ENCODE measurements at regions not wholly inside any gene's neighbourhood (a gene's known extent, or its start where the extent isn't known, plus 50 kb on each side); places are given as distances from the start of the nearest gene placed in this dataset.

DNA sequence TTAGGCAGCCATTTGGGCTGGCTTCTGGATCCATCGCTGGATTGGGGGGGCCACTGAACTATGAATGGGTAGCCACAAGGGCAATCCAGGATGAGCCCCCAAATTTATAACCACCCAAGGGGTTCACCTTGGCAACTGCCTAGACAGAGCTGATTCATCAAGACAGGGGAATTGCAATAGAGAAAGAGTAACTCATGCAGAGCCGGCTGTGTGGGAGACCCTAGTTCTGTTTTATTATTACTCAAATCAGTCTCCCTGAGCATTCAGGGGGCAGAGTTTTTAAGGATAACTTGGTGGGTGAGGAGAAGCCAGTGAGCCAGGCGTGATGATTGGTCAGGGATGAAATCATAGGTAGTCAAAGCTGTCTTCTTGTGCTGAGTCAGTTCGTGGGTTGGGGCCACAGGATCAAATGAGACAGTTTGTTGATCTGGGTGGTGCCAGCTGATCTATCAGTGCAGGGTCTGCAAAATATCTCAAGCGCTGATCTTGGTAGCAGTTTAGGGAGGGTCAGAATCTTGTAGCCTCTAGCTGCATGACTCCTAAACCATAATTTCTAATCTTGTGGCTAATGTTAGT is 57.9 kb downstream of the DNAJB9 start:
- Histone ChIP-seq H3K4me3 (replicated peaks; ENCODE audit: low read depth, low read length) (no peak overlapping the region), H3K36me3 (ENCODE audit: control insufficient read depth, insufficient read depth, low read length) (no peaks in the 10 kb centered on the region), H3K27me3 (replicated peaks; ENCODE audit: control insufficient read depth, insufficient read depth, low read length) (peaks cover 1% of the 10 kb centered on the region)
- TF ChIP-seq, protein P1, sequence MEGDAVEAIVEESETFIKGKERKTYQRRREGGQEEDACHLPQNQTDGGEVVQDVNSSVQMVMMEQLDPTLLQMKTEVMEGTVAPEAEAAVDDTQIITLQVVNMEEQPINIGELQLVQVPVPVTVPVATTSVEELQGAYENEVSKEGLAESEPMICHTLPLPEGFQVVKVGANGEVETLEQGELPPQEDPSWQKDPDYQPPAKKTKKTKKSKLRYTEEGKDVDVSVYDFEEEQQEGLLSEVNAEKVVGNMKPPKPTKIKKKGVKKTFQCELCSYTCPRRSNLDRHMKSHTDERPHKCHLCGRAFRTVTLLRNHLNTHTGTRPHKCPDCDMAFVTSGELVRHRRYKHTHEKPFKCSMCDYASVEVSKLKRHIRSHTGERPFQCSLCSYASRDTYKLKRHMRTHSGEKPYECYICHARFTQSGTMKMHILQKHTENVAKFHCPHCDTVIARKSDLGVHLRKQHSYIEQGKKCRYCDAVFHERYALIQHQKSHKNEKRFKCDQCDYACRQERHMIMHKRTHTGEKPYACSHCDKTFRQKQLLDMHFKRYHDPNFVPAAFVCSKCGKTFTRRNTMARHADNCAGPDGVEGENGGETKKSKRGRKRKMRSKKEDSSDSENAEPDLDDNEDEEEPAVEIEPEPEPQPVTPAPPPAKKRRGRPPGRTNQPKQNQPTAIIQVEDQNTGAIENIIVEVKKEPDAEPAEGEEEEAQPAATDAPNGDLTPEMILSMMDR (IDR thresholded peaks at IDR 0.05; ENCODE audit: insufficient read depth, low read length, poor library complexity, severe bottlenecking) = no peak
- no peak for DNase-seq (ENCODE audit: extremely low read depth, insufficient read length)

DNA sequence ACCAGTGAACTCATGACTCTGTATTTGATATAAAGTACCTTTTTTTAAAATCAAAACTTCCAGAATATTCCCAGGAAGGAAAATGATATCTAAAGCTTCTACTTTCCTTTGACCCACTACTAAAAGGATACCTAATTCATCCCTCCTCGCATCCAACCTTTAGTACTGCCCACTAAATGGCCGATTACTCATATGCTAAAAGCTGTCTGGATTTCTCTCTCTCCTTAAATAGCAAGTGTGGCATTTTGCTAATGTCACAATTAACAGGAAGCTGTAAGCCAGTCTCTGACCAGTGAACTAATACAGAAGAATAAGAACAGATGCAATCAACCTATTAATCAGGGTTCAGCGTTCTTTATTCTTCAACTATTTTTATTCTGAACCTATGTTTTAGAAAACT is 59.0 kb downstream of the DNAJB9 start:
- TF ChIP-seq, protein P1 (IDR thresholded peaks at IDR 0.05; ENCODE audit: insufficient read depth, low read length, poor library complexity, severe bottlenecking) = no peak

DNA sequence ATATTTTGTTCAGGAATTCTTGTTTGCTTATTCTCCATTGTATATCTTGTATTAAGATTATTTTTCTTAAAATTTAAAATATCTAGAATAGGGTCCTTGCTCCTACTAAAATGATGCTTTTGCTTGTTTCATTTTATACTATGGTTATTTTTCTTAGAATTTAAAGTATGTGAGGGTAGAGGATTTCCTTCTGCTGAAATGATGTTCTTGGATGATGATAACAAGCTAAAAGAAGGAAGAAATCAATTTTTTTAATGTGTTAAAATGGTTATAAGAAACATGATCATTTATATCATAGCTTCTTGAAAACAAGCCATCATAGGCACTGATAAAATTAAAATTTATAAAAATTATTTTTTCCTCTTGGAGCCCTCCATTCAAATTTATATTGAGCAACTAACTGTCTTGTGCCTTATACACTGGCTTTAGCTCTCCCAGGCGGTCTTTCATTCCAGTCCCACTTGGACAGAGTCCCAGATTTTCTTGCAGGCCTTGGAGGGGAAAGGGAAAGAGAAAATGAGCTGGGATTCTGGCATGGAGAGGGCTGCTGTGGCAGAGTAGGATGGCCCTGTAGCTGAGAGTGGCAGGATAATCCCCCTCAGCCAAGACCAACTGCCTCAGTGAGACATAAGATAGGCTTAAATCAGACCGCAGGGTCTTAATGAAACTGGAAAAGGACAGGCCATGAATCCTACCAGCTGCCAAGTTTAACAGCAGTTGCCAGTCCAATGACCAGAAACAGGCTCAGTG is 60.2 kb downstream of the DNAJB9 start:
- Histone ChIP-seq H3K36me3 (ENCODE audit: control insufficient read depth, insufficient read depth, low read length) (no peaks in the 10 kb centered on the region), H3K4me3 (replicated peaks; ENCODE audit: low read depth, low read length) (no peak overlapping the region), H3K27me3 (replicated peaks; ENCODE audit: control insufficient read depth, insufficient read depth, low read length) (peaks cover 1% of the 10 kb centered on the region)
- TF ChIP-seq, protein P1 (IDR thresholded peaks at IDR 0.05; ENCODE audit: insufficient read depth, low read length, poor library complexity, severe bottlenecking) = no peak
- no peak for DNase-seq (ENCODE audit: extremely low read depth, insufficient read length)

More for the DNA sequence above, 59.0 kb downstream of the DNAJB9 start:
- Histone ChIP-seq H3K36me3 (ENCODE audit: control insufficient read depth, insufficient read depth, low read length) (no peaks in the 10 kb centered on the region), H3K4me3 (replicated peaks; ENCODE audit: low read depth, low read length) (no peak overlapping the region), H3K27me3 (replicated peaks; ENCODE audit: control insufficient read depth, insufficient read depth, low read length) (peaks cover 1% of the 10 kb centered on the region)
- no peak for DNase-seq (ENCODE audit: extremely low read depth, insufficient read length)

DNA sequence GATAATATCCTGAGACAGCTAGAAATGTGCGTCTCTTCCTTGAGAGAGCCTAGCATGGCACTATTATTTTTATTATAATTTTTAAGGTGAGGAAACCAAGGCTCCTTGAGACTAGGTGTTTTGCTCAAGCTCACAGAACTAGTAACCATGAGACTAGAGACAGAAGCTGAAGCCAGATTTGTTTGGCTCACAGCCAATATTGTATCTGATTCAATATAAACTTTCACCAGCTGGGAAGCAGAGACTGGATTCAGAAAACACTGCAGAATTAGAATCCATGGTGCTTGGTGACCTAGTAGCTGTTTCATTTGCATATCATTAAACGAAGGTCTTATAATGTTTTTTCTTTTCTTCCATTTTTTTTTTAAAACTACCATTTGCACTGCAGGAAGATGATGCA is 64.4 kb downstream of the DNAJB9 start:
- Histone ChIP-seq H3K27me3 (replicated peaks; ENCODE audit: control insufficient read depth, insufficient read depth, low read length) (no peaks in the 10 kb centered on the region; the same call in 1 of the 2 replicates), H3K36me3 (ENCODE audit: control insufficient read depth, insufficient read depth, low read length) (no peaks in the 10 kb centered on the region), H3K4me3 (replicated peaks; ENCODE audit: low read depth, low read length) (no peak overlapping the region)
- TF ChIP-seq, protein P1 (IDR thresholded peaks at IDR 0.05; ENCODE audit: insufficient read depth, low read length, poor library complexity, severe bottlenecking) = no peak
- DNase-seq (ENCODE audit: extremely low read depth, insufficient read length) = no peak

DNA sequence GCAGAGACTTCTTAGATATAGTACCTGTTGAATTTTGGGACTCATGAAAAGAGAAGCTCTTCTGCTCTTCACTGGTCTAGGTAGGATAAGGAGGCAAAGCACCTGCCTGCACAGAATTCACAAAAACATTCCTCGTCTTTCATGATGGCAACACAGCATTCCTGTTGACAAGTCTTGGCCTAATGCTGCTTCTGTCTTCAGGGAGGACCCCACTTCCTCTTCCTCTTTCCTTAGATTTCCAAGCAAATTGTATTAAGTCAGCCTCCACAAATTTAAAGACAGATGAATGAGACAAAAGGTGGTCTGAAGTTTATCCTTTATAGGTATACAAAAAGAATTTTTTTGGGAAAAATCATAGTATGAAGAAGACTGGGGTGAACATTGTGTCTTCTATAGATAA is 64.9 kb downstream of the DNAJB9 start:
- Histone ChIP-seq H3K36me3 (ENCODE audit: control insufficient read depth, insufficient read depth, low read length) (no peaks in the 10 kb centered on the region), H3K4me3 (replicated peaks; ENCODE audit: low read depth, low read length) (no peak overlapping the region), H3K27me3 (replicated peaks; ENCODE audit: control insufficient read depth, insufficient read depth, low read length) (no peaks in the 10 kb centered on the region; the same call in 1 of the 2 replicates)
- DNase-seq (ENCODE audit: extremely low read depth, insufficient read length) = no peak
- TF ChIP-seq, protein P1 (IDR thresholded peaks at IDR 0.05; ENCODE audit: insufficient read depth, low read length, poor library complexity, severe bottlenecking) = no peak
